GM19463 (cell line): ENCODE measurements at regions not wholly inside any gene's neighbourhood (a gene's known extent, or its start where the extent isn't known, plus 50 kb on each side); places are given as distances from the start of the nearest gene placed in this dataset.
"Not testable (repeated sequence)": the region's sequence is repeated elsewhere in the genome, so short reads cannot be mapped to it uniquely, and the experiment has no call there.

Experiments used
- ATAC-seq: cut with Tn5 transposase; IDR thresholded peaks from one replicate; pipeline ENCODE4 v1.9.1; 2021; ENCODE audit warnings: mild to moderate bottlenecking, moderate library complexity; ENCODE audit not compliant: unreplicated experiment

DNA sequence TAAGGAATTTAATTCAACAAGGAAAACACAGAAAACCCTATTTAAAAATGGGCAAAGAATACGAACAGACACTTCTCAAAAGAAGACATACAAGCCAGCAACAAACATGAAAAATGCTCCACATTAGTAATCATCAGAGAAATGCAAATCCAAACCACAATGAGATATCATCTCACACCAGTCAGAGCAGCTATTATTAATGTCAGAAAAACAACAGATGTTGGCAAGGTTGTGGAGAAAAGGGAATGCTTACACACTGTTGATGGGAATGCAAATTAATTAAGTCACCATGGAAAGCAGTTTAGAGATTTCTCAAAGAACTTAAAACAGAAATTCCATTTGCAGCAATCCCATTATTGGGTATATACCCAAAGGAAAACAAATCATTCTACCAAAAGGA is 55.2 kb downstream of the GCC1 start:
- no peak for ATAC-seq

DNA sequence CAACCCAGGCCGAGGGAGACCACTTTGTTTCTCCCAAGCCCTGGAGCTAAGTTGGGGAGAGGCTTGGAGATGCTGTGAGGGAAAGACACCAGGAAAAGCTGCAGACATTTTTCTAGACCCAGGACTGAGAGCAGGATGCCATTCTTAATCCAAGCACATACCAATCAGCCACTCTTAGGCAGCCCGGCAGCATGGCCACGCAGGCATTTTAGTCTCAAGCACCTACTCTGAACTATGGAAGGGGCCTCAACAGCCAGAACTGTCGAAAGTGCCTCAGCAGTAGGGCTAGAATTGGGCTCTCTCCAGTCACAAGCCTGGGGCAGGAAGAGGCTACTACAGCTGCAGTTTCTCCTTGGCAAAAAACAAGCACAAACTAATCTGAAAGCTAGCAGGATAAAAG is 57.8 kb downstream of the GCC1 start:
- ATAC-seq = no peak

DNA sequence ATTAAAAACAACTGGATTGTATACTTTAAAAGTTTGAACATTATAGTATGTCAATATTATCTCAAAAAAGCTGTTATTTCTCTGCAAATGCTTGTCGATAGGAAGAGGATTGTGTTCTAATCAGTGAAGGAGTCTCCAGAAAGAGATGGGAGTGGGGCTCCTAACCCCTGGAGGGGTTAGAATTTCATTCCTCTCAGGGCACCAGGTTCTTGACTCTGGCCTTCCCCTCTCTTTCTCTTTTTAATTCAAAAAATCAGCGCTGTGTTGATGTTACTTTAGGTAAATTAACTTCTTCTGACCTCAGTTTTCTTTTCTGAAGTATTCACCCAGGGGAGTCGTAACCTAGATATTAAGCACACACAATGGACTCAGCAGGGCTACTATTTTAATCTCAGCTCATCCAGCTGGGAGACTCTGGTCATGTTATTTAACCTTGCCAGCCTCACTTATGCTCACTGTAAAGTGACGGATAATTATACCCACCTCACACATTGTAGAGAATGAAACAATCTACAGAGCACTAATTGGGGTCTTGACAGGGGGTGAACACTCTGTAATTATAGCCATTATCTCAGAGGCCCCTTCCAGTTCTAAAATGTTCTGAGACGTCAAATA is 59.4 kb downstream of the GCC1 start:
- ATAC-seq = no peak

DNA sequence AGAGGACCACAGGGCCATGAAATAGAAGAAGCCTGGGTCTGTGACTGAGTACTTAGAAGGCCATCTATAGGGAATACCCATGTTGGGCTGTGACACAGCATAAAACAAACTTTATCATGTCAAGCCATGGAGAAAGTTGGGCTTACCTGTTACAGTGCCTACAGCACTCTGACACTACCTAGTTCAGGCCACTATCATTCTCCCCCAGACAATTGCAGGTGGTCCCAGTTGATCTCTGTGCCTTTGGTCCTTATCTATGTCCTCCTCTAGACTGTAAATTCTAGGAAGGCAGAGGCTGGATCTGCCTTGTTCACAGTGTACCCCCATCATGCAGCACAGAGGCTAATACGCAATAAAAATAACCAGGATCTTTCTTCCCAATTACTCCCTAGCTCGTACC is 69.1 kb downstream of the GCC1 start:
- no peak for ATAC-seq

DNA sequence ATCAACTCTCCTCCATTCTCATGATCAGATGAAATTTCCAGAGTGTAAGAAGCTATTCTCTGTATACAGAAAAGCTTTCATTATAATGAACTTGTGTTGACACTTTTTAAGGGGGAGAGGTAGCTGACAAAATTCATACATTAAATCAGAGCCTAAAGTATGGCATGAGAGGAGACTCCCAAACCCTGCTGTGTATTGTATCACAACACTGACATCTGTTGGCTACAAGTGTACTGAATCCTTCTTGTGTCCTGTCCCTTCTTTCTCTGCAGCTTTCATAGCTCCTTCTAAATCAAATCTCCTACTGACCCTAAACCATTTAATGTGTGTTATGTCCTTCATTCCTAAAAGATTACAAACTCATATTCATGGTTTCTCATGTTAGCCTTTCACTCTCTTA is 70.9 kb downstream of the GCC1 start:
- no peak for ATAC-seq

DNA sequence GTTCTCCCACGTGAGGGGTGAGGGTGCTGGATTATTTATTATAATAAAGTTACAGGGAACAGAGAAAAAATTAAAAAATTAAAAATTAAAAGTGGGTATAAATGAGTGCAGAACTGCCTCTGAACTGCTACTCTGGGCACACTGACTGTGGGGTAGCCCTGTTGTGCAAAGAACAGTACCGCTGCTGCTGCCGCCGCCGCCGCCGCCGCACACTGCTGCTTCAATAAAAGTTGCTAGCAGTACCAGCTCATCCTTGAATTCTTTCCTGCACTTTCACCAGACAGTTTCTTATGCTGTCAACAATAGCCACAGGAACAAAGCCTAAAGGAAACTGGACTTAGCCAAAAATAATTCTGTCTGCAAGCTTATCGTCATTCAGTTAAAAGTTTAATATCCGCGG is 72.1 kb downstream of the GCC1 start:
- no peak for ATAC-seq

DNA sequence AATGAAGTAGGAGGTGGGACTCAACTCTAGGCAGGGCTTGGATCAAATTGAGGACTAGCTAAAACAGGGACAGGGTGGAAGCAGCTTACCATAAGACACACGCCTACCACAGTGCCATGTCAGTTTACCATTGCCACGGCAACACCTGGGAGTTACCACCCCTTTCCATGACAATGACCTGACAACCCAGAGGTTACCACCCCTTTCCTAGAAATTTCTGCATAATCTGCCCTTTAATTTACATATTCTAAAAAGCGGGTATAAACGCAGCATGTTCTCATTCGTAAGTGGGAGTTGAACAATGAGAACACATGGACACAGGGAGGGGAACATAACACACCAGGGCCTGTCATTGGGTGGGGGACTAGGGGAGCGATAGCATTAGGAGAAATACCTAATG is 72.7 kb downstream of the GCC1 start:
- ATAC-seq = no peak

DNA sequence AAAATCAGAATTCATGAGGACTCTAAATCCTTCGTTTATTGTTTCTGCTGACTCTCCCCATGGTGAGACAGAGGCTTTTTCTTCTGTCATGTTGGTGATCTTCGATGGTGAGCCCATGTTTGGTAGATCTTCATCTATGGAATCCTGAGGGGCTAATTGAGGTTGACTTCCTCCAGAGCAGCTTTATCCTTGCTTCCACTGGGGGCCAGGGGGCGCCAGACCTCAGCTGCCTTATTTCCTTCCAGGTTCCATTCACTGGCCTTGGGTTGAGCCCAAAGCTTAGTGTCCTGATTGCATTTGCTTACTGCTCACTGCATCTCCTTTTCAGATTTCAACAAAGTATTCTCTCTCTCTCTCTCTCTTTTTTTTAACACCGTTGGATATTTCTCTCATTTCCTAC is 80.7 kb downstream of the GCC1 start:
- ATAC-seq = no peak

DNA sequence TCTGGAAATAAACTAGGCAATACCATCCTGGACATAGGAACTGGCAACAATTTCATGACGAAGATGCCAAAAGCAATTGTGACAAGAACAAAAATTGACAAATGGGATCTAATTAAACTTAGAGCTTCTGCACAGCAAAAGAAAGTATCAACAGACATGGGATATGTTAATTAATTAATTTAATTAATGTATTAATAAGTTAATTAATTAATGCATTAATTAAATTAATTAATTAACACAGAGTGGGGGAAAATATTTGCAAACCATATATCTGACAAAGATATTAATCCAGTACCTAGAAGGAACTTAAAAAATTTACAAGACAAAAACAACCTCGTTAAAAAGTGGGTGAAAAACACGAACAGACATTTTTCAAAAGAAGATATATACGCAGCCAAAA is 83.6 kb downstream of the GCC1 start:
- no peak for ATAC-seq

DNA sequence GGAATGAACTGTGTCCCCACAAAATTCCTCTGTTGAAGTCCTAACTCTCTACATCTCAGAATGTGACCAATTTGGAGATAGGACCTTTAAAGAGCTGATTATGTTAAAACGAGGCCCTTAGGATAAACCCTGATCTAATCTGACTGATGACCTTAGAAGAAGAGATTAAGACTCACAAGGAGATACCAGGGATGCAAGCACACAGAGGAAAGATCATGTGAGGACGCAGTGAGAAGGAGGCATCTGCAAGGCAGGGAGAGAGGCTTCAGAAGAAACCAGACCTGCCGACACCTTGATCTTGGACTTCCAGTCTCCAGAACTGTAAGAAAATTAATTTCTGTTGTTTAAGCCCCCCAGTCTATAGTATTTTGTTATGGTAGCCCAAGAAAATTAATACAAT is 94.9 kb upstream of the ZNF800 start:
- ATAC-seq = no peak

DNA sequence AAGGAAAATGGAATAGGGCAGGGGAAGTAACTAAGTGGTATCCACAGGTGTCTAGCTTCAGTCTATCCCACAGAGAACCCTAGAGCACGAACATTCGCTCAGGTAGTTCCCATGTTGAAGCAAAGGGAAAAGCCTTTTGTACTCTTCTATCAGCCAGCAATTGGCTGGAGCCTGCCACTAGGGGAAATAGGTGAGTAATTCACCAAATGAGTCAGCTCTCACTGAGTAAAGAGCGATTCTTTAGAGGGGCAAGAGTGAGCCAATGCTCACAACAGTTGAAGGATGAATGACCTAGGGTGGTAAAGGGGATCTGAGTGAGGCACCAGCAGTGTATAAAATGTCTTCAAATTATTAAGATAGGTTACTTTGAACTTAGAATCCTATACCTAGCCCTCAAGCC is 94.1 kb upstream of the ZNF800 start:
- peak; percentile 73 for ATAC-seq

DNA sequence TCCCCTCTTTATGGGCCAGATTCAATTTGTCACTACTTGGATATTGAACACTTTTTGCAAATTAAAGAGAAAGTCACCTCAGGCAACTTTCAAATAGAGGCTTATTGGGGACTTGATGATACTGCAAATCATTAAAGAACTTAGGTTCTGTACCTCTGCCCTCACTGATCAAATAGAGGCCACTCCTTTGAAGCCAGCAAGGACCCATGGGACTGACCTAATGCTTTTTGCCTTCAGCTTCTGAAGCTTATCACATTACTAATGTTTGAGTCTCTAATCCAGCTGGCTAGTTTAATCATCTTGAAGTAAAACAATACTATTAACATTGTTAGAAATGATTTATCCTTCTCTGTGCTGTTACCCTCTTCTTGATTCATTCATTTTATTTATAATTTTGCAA is 93.0 kb upstream of the ZNF800 start:
- no peak for ATAC-seq

DNA sequence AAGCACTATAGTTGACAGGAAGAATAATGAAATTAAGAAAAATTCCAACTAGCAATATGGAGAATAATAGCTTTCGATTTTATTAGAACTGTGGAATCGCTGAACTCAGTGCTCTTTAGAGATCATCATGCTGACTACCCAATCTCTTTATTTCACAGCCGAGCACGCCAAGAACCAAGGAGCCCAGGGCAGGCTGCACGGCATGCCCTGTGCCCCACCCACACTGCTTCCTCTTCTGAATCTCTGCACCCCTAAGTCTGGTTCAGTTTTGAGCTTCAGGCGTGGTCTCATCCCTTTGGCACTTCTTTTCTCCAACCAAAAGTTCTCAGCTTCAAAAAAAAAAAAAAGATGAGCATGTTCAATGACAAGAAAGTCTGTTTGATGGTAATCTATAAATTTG is 92.4 kb upstream of the ZNF800 start:
- no peak for ATAC-seq

DNA sequence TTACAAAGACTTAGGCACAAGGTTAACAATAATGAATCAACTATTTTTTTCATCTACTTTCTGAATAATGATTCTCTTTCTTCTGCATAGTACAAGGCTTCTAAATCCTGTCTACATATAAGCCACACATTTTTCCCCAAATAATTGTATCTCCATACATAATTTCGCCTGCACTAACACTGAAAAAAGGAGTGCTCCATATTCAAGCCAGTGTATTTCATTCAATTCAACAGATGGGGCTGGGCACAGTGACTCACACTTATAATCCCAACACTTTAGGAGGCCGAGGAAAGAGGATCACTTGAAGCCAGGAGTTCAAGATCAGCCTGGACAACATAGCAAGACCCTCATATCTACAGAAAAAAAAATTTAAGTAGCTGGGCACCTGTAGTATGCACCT is 86.0 kb upstream of the ZNF800 start:
- no peak for ATAC-seq

DNA sequence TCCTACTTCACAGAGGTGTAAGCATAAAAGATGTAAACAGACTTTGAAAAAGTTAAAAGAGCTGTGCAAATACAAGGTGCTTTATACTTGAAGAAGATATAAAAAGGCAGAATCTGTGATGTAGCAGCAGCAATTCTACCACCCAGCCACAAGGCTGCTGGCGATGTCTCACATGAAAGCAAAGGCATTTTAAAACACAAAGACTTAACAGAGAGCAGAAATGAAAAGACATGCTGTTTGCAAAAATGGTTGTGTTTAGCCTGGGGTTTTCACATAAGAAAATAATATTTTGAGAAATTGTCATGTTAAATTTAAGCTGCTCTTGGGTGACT is 85.5 kb upstream of the ZNF800 start:
- no peak for ATAC-seq

DNA sequence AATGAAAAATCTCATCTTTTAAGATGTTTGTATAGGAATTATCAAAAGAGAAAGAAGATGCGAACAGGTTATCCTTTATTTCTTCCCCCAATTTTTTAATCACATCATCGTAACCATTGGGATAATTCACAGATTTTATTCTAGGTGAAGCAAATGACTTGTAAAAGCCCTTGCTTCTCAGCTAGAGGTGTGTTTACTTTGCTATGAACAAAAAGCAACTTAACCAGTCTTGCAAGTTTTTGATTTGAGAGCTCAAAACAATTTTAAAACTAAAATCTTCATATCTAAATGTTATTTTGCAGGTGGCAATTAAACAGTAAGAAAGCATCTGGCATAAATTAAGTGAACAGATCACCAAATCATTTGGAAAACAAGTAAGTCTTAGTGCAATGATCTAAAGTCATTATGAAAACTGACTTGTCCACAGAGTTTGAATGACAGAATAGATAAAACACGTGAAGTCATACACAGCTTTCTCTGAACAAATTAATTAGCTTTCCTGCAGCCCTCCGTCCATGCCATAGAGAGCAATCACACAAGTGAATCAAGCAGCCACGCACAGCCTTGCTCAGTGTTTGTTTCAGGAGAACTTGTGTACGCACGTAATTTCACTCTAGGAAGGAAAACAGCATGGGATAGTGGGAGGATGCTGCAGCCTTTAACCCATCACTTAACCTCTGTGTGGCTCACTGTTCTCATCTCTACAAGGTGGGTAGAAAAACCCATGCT is 85.0 kb upstream of the ZNF800 start:
- no peak for ATAC-seq

DNA sequence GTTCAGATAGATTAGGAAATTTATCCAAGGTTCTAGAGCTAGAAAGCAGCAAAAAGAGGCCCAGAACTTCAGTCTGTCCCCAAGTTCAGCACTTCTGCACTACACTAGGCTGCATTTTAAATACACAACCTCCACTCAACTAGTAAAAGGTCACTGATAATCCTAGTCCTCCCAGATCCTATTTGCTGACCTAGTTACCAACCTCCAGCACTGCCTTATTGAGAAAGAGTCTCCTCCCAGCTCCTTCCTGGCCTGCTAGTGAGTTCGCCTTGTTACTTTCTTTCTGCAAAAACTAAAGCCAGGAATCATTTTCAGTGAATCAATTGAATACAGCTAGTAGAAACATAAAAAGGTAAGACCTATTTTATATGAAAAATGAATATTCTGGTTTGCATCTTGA is 84.1 kb upstream of the ZNF800 start:
- no peak for ATAC-seq

DNA sequence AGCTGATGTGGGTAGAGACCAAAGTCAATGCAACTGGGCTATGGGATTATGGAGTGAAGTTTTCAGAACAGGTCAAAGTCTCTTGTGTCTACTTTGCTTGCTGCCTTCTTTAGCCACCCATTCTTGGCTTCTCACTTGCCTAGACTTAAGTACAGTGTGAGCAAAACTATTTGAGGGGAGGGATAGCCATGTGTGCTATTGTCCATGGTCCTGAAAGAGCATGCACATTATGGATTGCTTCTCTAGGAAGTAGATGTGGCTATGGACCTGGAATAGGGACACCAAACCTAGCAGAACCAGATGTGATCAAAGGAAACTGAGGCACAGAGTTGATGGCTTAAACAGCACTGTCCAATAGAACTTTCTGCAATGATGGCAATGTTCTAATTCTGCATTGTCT is 81.9 kb upstream of the ZNF800 start:
- no peak for ATAC-seq

DNA sequence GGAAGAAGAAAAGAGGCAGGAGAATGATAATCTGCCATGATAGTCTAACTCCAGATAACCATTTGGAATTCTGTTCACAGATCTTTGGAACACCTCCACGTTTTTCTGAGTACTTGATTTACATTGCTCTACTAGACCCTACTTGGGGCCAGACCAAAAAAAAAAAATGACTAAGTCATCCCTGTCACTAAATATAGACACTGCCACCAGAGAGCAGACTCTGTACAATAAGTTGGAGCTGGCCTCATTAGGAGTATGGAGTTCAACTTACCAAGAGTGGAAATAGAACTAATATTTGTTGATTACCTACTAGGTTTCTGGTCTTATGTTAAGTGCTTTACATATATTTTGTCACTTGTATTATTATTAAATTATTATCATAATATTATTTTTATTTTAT is 80.9 kb upstream of the ZNF800 start:
- no peak for ATAC-seq

DNA sequence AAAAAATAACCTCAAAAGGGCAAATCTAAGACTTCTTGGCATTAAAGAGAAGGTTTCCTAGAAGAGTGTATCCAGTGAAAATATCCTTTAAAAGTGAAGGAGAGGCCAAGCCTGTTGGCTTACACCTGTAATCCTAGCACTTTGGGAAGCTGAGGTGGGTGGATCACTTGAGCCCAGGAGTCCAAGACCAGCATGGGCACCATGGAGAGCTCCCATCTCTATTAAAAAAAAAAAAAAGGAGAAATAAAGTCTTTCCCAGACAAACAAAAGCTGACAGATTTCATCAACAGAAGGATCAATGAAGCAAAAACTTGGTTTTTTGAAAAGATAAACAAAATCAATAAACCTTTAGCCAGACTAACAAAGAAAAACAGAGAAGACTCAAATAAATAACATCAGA is 67.6 kb upstream of the ZNF800 start:
- ATAC-seq = no peak

DNA sequence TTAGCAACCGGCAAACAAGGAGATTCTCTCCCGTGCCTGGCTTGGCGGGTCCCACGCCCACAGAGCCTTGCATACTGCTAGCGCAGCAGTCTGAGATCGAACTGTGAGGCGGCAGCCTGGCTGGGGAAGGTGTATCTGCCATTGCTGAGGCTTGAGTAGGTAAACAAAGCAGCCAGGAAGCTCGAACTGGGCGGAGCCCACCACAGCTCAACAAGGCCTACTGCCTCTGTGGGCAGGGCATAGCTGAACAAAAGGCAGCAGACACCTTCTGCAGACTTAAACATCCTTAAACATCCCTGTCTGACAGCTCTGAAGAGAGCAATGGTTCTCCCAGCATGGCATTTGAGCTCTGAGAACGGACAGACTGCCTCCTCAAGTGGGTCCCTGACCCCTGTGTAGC is 58.8 kb upstream of the ZNF800 start:
- not testable (repeated sequence) for ATAC-seq

DNA sequence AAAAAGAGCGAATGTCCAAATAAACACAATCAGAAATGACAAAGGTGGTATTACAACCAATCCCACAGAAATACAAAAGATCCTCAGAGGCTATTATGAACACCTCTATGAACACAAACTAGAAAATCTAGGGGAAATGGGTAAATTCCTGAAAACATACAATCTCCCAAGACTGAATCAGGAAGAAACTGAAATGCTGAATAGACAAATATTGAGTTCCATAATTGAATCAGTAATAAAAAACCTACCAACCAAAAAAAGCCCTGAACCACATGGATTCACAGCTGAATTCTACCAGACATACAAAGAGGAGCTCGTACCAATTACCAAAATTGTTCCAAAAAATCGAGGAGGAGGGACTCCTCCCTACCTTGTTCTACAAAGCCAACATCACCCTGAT is 56.1 kb upstream of the ZNF800 start:
- ATAC-seq = no peak

DNA sequence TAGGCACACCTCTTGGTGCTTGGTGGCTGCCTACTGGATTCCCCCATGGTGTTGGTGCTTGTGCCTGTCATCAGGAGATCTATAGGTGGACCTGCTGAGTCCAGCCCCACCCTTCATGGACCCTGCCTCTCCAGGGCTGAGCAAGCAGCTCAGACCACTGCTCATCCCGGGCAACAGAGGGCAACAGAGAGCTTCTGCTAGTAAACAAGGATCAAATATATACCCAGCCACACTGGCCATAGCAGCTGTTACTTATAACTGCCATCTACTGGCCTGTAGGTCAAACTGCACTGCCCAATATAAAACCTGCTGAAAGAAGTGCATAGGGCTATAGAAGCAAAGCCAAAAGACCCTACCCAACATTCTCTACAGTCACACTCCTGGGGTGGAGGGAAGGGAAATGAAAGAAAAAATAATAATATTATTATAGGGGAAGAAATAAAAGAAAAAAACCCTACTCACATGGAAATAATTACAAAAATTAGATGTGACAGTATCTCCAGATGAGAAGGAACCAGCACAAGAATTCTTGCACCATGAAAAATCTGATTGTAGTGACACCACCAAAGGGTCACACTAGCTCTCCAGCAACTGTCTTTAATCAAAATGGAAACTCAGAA is 54.9 kb upstream of the ZNF800 start:
- ATAC-seq = peak; percentile 100
